ENCODE measurements at regions not wholly inside any gene's neighbourhood (a gene's known extent, or its start where the extent isn't known, plus 50 kb on each side); places are given as distances from the start of the nearest gene placed in this dataset.

DNA sequence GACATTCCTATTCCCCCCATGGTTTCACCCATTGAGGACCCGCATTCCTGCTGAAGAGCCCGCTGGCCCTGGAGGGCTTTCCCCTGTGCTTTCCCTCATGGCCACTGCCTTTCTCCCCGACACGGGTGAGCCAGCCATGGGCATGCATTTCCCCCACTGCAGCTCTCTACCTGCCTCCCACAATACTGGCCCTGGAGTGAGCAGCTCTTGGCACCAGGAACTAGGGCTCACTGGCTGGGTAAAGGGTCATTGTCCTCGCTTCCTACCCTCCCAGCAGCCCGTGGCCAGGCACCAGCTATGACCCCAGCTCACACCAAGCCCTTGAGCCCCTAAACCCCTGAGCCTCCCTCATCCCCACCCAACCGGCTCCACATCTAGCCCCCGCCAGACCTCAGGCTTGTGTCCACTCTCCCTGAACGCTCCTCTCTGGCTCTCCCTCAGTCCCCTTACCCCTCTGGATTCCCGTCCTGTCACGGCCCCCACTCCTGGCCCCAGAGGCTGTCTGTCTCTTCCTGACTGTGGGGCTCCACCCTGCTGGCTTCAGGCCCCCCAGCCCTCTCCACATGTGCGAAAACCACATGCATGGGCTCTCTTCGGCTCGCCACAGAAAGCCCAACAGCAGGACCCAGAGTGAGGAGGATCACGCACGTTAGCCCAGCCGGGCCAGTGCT is 199.8 kb downstream of the ZFP36L2 start:
- TF ChIP-seq POLR2A (IDR thresholded peaks at IDR 0.05), result no peak
- TF ChIP-seq CTCF (IDR thresholded peaks at IDR 0.05), result no peak

Measured in body of pancreas (tissue), 4 donors.